C1 segment of cervical spinal cord (tissue), 14 donors: ENCODE measurements at regions not wholly inside any gene's neighbourhood (a gene's known extent, or its start where the extent isn't known, plus 50 kb on each side); places are given as distances from the start of the nearest gene placed in this dataset.

Experiments used
- DNase-seq, 14 donors: peaks; one replicate each; lab custom pipeline; 2025; lab: John Stamatoyannopoulos, UW

DNA sequence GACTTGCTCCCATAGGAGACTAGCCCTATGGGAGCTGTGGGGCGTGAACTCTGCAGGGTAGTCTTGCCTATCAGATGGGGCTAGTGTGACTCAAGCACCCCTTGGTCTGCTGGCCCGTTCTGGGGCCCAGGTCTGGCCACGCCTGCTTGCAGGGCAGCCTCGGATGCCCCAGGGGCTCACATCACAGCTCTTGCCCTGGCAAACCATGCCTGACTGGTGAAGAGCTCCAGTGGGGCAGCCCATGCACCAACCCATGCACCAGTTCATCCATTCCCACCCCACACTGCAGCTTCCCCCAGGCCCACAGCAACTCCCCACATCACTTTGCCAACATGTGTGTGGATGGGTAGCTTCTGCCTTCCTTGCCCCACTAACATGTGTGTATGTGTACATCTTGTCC, 93.9 kb upstream of the PRLR start:
- DNase-seq: no peak

DNA sequence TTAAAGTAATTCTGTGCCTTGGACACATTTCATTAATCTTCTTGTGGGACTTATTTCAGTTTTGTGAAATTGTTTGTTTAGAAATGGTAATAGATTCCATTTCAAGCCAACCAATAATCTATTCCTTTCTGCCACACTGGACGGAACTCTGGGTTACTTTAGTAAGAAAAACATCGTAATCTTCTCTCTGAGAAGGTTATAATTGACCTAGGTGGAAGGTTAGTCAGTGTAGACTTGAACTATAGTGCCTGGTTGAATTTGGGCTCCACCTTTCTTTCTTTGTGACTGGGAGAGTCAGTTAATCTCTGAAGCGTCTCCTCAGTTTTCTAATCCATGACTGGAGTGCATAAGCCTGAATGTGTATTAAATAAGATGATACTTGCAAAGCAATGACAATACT, 89.7 kb upstream of the PRLR start:
- DNase-seq: no peak

DNA sequence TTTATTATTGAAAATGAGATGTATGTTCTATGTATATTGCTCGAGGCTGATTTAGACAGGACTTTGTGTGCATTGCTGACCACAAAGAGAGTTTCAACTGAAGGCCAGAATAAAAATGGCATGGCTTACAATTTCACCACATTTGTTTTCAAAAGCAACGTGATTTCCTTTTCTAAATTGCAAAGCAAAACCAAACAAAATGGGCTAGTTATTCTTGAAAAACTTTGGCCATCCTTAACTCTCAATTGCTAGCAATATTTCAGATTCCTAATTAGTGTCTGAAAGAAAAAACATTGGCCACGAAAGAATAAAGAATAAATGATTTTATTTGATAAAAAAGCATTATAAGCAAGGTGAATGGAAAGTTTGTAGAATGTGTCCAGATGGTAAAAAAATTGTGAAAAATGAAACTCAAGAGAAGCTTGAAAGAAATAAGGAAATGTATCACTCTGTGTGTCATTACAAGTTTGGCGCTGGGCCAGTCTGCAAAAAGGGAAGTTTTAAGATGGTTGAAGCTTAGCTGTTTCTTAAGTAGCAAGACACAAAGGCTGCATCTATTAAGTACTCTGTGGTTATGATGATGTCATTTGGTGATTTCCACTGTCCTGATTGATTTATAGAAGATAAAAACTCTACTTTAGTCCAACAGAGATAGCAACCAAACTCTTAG, 89.2 kb upstream of the PRLR start:
- DNase-seq: no peak

DNA sequence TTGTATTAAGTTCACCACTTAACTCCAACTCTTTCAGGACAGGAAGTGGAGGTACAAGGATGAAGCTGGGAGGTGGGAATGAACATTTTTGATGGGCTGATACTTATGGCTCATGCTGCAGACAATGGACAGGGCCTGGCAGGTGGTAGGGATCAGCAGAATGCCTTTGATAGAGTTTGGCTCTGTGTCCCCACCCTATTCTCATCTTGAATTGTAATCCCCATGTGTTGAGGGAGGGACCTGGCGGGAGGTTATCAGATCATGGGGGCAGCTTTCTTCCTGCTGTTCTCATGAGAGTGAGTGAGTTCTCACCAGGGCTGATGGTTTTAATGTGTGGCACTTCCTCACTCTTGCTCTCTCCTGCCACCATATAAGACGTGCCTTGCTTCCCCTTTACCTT, 87.3 kb upstream of the PRLR start:
- DNase-seq: no peak

- DNase-seq: no peak
Observed at GRCh38 chr5:35316611-35317274, 86.5 kb upstream of the PRLR start.

- no peak for DNase-seq
Observed at GRCh38 chr5:35313291-35313690, 83.0 kb upstream of the PRLR start.

GRCh38 chr5:35312267-35312666, 82.0 kb upstream of the PRLR start:
- DNase-seq: no peak

DNA sequence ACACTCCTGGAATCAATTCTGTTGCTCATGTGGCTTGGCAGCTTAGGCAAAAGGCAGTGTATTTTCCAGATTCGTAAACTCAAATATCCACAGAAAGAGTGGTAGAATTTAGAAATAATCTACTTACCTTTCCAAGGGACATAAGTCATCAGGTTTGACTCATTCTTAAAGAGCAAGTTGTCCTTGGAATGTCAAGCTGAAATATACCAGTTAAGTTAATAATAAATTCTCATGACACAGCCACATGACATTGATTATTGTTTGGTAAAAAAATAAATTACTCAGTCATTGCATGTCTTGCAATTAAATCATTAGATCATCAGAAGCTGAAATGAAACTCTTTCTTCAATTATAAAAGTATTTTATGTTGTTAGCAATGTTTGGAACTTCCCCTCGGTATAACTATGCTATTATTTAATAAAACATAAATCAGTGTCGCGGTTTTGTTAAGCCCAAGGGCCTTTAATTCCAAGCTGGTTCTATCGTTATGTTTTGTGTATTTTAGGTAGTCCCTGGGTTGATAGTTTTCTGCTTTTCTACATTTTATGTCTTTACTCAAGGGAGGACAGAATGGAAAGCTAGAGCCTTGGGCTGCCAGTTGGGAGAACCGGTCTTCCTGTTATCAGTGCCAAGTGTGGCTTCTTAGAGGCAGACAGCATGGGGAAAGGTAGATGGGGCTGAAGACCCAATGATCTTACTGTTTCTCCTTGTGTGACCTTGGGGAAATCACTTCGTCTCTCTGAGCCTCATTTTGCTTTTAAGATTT, 79.3 kb upstream of the PRLR start:
- no peak for DNase-seq

- DNase-seq: no peak
Observed at GRCh38 chr5:35308421-35308820, 78.1 kb upstream of the PRLR start.

- DNase-seq: no peak
Observed at GRCh38 chr5:35306716-35307365, 76.6 kb upstream of the PRLR start.

GRCh38 chr5:35305336-35306020, 75.2 kb upstream of the PRLR start:
- DNase-seq: no peak

DNA sequence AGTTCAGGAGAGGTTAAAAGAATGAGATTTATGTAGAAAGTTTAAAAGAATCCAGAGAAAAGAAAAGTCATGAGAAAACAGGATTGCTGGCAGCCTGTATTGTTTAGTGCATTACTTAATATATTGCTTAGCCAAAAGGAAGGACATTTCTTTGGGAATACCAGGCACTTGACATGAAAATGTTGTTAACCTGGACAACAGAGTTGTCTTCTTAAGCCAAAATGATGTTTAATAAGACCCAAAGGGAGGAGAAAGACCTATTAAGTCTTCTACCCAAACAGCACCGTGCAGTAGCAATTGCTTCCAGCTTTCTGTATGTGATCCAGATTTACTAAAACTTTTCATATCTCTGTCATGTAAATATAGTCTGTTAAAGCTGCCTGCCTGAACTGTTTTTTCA, 74.0 kb upstream of the PRLR start:
- DNase-seq: no peak

- no peak for DNase-seq
Observed at GRCh38 chr5:35303152-35303551, 72.9 kb upstream of the PRLR start.

DNA sequence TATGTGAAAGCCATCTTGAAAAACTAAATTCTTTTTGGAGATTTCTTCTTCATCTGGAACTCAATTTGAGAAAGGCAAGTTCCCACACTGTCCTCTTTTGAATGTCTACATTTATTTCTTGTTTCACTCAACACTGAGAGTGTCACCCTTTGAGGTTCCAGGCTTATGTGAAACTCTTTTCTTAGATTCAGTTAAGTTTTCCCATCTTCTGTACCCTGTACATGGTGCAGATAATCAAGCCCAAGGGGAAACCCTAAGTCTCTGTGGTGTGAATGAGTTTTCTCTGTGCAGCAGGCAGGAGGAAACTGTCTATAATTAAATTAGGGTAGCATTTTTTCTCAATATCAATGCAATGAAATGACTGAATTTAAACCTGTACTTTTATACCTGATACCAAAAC, 72.3 kb upstream of the PRLR start:
- DNase-seq: no peak

- no peak for DNase-seq
Observed at GRCh38 chr5:35297755-35298154, 67.5 kb upstream of the PRLR start.

DNA sequence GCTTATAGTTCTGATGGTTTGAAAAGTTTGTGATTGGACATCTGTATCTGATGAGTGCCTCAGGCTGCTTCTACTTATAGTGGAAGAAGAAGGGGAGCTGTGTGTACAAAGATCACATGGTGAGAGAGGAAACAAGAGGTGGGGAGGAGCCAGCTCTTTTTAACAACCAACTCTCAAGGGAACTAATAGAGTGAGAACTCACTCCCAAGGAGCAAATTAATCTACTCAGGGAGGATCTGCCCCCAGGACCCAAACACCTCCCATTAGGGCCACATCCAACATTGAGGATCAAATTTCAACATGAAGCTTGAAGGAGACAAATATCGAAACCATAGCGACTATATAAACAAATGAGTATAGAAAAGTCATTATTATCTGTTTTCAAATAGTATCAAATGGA, 64.7 kb upstream of the PRLR start:
- no peak for DNase-seq

- DNase-seq: no peak
Observed at GRCh38 chr5:35294017-35294416, 63.7 kb upstream of the PRLR start.

GRCh38 chr5:35285435-35285834, 55.1 kb upstream of the PRLR start:
- no peak for DNase-seq

GRCh38 chr5:35285011-35285410, 54.7 kb upstream of the PRLR start:
- no peak for DNase-seq

DNA sequence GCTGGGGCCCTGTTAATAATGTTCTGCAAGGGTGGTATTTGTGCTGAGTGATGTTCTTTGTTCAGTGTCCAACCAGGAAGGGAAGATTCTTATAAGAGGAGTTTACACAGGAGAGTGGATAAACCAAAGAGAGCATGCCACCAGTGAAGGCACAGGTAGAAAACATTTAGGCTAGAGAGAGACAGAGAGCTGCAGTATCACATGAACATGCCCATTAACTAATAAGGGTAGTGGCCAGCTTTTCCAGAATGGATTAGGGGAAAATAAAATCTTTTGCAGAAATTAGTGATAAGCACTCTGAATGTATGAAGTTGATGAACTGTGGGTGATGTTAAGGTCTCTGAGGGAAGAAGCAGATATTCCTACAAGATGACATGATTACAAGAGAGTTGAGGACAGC, 54.1 kb upstream of the PRLR start:
- no peak for DNase-seq

DNA sequence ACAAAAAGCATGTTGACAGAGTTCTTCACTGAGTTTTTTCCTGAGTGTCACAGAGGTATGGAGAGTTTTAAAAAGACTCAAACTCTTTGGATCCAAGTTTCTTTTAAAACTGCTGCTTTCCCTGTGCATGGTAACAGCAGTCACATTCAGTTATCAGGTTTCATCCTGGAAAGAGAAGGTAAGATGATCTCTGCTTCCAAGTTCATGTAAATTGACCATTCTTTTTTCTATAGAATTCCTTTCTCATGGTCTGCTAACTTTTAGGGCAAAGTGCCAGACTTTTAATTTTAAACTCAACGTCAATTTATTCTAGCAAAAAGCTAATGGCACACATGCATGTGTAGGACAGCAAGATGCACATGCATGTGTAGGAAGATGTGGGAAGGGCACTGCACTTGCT, 52.5 kb upstream of the PRLR start:
- no peak for DNase-seq

- DNase-seq: no peak
Observed at GRCh38 chr5:35281613-35282012, 51.3 kb upstream of the PRLR start.
